DND-41 (cell line): ENCODE measurements at regions not wholly inside any gene's neighbourhood (a gene's known extent, or its start where the extent isn't known, plus 50 kb on each side); places are given as distances from the start of the nearest gene placed in this dataset.

ENCODE experiments used
- EZH2 ChIP-seq: IDR thresholded peaks from 3 replicates; pipeline ENCODE4 v1.6.1; 2012; ENCODE audit warnings: borderline replicate concordance, low read depth, mild to moderate bottlenecking, moderate library complexity, low read length, inconsistent platforms; ENCODE audit not compliant: severe bottlenecking
- TF ChIP-seq, protein P1 (sequence below): IDR thresholded peaks from 2 replicates; pipeline ENCODE4 v1.5.1; 2012; ENCODE audit warnings: borderline replicate concordance, low read length, moderate library complexity, mild to moderate bottlenecking; ENCODE audit not compliant: poor library complexity, severe bottlenecking; ENCODE audit errors: extremely low read depth

DNA sequence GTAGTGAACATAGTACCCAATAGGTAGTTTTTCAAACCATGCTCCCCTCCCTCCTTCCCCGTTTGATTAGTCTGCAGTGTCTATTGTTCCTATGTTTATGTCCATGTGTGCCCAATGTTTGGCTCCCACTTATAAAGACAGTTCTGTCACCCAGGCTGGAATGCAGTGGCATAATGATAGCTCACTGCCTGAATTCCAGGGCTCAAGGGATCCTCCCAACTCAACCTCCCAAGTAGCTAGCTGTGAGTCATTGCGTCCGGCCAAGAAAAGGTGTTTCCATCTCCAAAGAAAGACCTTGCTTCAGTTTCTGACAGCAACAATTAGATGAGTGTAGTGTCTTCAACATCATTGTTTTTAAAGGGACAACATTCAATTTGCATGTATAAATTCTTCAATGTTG is 131.1 kb upstream of the CEP162 start:
- TF ChIP-seq, protein P1, sequence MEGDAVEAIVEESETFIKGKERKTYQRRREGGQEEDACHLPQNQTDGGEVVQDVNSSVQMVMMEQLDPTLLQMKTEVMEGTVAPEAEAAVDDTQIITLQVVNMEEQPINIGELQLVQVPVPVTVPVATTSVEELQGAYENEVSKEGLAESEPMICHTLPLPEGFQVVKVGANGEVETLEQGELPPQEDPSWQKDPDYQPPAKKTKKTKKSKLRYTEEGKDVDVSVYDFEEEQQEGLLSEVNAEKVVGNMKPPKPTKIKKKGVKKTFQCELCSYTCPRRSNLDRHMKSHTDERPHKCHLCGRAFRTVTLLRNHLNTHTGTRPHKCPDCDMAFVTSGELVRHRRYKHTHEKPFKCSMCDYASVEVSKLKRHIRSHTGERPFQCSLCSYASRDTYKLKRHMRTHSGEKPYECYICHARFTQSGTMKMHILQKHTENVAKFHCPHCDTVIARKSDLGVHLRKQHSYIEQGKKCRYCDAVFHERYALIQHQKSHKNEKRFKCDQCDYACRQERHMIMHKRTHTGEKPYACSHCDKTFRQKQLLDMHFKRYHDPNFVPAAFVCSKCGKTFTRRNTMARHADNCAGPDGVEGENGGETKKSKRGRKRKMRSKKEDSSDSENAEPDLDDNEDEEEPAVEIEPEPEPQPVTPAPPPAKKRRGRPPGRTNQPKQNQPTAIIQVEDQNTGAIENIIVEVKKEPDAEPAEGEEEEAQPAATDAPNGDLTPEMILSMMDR, result no peak
- no peak for TF ChIP-seq EZH2
